Esophagus muscularis mucosa (tissue), 3 donors: ENCODE measurements at regions not wholly inside any gene's neighbourhood (a gene's known extent, or its start where the extent isn't known, plus 50 kb on each side); places are given as distances from the start of the nearest gene placed in this dataset.

Source experiments
- POLR2A ChIP-seq: fragments of 450-650 bp; IDR thresholded peaks from one replicate; pipeline ENCODE4 v1.6.1; 2017; ENCODE audit warnings: antibody characterized with exemption, moderate library complexity, mild to moderate bottlenecking, low read depth
- POLR2AphosphoS5 ChIP-seq, 2 donors: sonication (generic); formaldehyde crosslinking; IDR thresholded peaks; one replicate each; pipeline ENCODE4 v1.6.1; 2017; ENCODE audit warnings: antibody characterized with exemption in 2 of 2
- TF ChIP-seq, protein P1 (sequence below), 3 experiments: fragments of 200-600 bp in 2 of 3; fragments of 450-650 bp in 1 of 3; sonication (generic) in 2 of 3; IDR thresholded peaks; one replicate each; pipeline ENCODE4 v1.5.1; 2017 to 2019; ENCODE audit warnings: antibody characterized with exemption in 3 of 3, mild to moderate bottlenecking in 2 of 3, moderate library complexity in 1 of 3

DNA sequence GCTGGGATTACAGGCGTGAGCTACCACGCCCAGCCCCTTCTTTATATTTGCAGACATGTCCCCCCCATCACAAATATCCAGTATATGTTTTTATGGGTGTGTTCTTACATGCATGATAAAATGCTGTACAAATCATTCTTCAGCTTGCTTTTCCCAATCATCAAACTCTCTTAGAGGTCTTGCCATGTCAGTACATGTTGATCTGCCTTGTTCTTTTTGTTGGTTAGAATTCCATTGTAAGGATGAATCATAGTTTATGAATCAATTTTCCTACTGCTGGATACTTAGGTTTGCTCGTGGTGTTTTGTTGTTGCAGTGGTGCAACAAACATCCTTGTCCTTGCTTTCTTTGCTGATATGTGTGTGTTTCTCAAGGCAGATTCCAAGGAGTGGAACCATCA lies 79.9 kb upstream of the NEURL1B start:
- TF ChIP-seq POLR2AphosphoS5 (IDR thresholded peaks at IDR 0.05) (no peak), POLR2A (no peak)
- TF ChIP-seq, protein P1, sequence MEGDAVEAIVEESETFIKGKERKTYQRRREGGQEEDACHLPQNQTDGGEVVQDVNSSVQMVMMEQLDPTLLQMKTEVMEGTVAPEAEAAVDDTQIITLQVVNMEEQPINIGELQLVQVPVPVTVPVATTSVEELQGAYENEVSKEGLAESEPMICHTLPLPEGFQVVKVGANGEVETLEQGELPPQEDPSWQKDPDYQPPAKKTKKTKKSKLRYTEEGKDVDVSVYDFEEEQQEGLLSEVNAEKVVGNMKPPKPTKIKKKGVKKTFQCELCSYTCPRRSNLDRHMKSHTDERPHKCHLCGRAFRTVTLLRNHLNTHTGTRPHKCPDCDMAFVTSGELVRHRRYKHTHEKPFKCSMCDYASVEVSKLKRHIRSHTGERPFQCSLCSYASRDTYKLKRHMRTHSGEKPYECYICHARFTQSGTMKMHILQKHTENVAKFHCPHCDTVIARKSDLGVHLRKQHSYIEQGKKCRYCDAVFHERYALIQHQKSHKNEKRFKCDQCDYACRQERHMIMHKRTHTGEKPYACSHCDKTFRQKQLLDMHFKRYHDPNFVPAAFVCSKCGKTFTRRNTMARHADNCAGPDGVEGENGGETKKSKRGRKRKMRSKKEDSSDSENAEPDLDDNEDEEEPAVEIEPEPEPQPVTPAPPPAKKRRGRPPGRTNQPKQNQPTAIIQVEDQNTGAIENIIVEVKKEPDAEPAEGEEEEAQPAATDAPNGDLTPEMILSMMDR (IDR thresholded peaks at IDR 0.05), result no peak
